ENCODE measurements at regions not wholly inside any gene's neighbourhood (a gene's known extent, or its start where the extent isn't known, plus 50 kb on each side); places are given as distances from the start of the nearest gene placed in this dataset.
"Not testable (repeated sequence)": the region's sequence is repeated elsewhere in the genome, so short reads cannot be mapped to it uniquely, and the experiment has no call there.

- TF ChIP-seq POLR2A (IDR thresholded peaks at IDR 0.05): not testable (repeated sequence)
- TF ChIP-seq, protein P1, sequence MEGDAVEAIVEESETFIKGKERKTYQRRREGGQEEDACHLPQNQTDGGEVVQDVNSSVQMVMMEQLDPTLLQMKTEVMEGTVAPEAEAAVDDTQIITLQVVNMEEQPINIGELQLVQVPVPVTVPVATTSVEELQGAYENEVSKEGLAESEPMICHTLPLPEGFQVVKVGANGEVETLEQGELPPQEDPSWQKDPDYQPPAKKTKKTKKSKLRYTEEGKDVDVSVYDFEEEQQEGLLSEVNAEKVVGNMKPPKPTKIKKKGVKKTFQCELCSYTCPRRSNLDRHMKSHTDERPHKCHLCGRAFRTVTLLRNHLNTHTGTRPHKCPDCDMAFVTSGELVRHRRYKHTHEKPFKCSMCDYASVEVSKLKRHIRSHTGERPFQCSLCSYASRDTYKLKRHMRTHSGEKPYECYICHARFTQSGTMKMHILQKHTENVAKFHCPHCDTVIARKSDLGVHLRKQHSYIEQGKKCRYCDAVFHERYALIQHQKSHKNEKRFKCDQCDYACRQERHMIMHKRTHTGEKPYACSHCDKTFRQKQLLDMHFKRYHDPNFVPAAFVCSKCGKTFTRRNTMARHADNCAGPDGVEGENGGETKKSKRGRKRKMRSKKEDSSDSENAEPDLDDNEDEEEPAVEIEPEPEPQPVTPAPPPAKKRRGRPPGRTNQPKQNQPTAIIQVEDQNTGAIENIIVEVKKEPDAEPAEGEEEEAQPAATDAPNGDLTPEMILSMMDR (IDR thresholded peaks at IDR 0.05): not testable (repeated sequence)
Observed at GRCh38 chr3:80727561-80727960, 959.8 kb upstream of the ROBO1 start.

Data from Peyer's patch (tissue), 4 donors.